DMS53 treated with DMSO at 0.1 percent for 48 hours (cell line): ENCODE measurements at regions not wholly inside any gene's neighbourhood (a gene's known extent, or its start where the extent isn't known, plus 50 kb on each side); places are given as distances from the start of the nearest gene placed in this dataset.

Experiments
- DNase-seq: peaks from one replicate; lab custom pipeline; 2025; ENCODE audit not compliant: unreplicated experiment; lab: John Stamatoyannopoulos, UW

GRCh38 chr2:22784566-22784965 is 600.4 kb upstream of the KLHL29 start:
- no peak for DNase-seq

- DNase-seq = no peak
Observed at GRCh38 chr2:22786817-22787216, 598.2 kb upstream of the KLHL29 start.

GRCh38 chr2:22787745-22788144 is 597.2 kb upstream of the KLHL29 start:
- no peak for DNase-seq

- no peak for DNase-seq
Observed at GRCh38 chr2:22788749-22789327, 596.1 kb upstream of the KLHL29 start.

DNA sequence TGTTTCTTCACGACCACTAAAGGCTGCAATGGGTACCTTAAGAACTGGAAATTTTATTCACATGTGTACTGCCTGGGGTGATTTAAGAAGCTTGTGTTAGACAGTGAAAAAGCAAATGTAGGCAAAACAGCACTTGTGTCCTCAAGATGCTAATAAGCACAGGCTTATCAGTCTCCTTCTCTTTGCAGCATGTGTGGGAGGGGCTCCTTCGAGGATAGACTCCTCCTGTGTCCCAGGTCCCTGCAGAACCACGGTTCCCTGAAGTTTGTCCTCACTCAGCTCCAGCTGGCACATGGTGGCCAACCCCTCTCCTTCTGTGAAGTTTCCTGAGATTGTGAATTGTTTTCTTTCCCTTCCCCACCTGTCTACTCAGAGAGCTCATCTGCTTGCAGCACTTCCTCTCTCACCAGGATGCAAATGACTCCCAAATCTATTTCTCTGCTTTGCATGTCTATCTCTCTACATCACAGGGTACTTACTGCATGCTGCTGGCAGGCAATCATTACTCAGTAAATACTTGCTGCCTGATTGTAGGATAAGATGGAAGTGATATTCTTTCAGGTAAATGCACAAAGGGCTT is 589.6 kb upstream of the KLHL29 start:
- no peak for DNase-seq

- DNase-seq = no peak
Observed at GRCh38 chr2:22798386-22798785, 586.6 kb upstream of the KLHL29 start.

DNA sequence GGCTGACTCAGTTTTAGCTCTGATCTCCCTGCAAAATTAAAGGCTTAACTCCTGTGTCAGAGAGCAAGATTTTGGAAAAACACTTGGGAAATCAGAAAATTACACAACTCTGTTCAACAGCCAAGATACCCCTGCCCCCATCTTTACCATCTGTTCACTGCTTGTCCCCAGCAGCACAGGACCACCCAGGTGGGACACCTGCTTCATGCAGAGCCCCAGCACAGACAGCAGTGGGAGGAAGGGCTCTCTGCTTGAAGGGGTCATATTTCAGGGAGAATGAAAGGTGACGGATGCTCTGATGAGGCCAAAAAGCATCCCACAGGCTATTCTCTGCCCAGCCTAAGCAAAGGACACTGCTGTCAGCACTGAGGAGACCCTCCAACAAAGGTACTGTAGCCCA is 584.6 kb upstream of the KLHL29 start:
- DNase-seq = no peak

- DNase-seq = no peak
Observed at GRCh38 chr2:22801071-22801470, 583.9 kb upstream of the KLHL29 start.

GRCh38 chr2:22801970-22802369 is 583.0 kb upstream of the KLHL29 start:
- DNase-seq = no peak

GRCh38 chr2:22807872-22808271 is 577.1 kb upstream of the KLHL29 start:
- DNase-seq = no peak

DNA sequence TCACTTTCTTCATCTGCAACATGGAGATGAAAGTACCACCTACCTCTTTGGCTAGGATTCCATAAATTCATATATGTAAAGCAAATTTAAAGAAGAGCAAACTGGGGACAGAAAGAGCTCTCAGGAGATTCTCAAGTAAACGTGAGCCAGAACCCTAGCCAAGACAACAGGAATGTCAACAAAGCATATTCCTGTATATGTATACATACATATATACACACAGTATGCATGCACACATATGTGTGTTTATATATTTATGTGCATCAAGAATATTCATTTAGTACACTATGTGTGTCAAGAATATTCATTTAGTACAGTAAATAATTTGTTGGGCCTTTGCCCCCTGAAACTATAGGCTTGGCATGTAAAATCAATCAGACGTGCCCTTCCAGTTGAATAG is 574.4 kb upstream of the KLHL29 start:
- DNase-seq = no peak

DNA sequence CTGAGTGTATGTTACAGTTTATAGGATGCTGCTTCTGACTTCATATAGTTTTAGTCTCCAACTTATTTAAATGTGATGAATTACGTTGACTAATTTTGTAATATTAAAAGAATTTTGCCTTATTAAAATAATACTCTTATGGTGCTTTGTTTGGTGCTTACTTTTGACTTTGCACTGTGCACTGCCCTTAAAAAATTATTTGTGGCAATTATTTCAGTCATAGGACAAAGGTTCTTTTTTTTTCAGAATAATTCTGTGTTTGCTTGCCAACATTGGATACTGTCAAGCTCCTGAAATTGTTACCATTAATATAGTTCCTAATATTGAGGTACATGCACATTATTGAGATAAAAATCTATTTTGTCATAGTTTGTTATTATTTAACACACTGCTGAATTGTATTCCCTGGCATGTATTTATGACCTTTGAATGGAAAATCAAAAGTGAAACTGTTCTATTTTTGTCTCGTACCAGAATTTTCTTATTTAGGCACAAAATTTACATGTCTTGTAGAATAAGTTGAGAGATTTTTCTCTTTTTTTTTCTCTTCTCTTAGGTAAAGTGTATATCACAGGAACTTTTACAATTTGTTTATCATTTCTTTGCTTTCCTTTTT is 572.8 kb upstream of the KLHL29 start:
- no peak for DNase-seq

- no peak for DNase-seq
Observed at GRCh38 chr2:22817197-22817596, 567.8 kb upstream of the KLHL29 start.

GRCh38 chr2:22821458-22821857 is 563.5 kb upstream of the KLHL29 start:
- no peak for DNase-seq

- DNase-seq = no peak
Observed at GRCh38 chr2:22822835-22823234, 562.1 kb upstream of the KLHL29 start.

DNA sequence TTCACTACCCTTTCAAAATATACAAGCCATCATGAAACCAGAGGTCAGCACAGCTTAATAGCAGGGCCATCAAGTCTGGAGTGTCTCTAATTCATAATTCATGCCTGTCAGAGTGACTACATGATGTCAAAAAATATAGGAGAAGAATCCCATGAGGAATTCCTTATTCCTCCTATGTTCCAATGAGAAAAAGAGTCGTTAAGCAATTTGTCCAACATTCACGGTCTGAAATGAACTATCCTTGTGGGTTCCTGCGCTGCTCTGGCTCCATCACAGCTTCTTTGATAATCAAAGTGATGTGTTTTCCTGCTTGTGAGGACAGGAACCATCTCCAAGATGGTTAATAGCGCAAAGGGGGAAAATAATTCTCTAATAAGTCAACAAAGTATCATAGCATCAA is 560.4 kb upstream of the KLHL29 start:
- no peak for DNase-seq

- DNase-seq = no peak
Observed at GRCh38 chr2:22826703-22827102, 558.3 kb upstream of the KLHL29 start.

- DNase-seq = no peak
Observed at GRCh38 chr2:22829791-22830190, 555.2 kb upstream of the KLHL29 start.

- DNase-seq = no peak
Observed at GRCh38 chr2:22832196-22832595, 552.8 kb upstream of the KLHL29 start.

DNA sequence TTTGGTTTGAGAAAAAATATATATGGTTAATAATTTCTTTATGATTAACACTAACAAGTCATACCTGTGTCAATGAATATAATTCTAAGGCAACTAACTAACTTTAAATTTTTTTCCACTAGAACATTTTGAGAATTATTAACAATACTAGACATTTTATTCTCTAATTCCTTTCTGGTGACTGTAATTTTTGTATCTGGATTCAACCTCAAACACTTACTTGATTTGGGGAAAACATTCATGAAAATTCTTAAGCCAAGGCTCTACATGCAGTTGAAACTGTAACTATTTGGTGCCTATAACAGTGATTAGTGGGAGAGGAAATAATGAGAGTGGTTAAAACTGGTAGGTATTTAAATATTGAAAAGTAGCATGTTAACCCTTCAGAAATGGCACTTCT is 546.5 kb upstream of the KLHL29 start:
- no peak for DNase-seq

- no peak for DNase-seq
Observed at GRCh38 chr2:22842205-22842869, 542.6 kb upstream of the KLHL29 start.

- no peak for DNase-seq
Observed at GRCh38 chr2:22843919-22844537, 541.0 kb upstream of the KLHL29 start.
